K562 (cell line): ENCODE measurements at regions not wholly inside any gene's neighbourhood (a gene's known extent, or its start where the extent isn't known, plus 50 kb on each side); places are given as distances from the start of the nearest gene placed in this dataset.

ENCODE experiments used
- ATAC-seq: fragments of 200-7000 bp; cut with Tn5 transposase; 3 replicates; pipeline ENCODE4 v1.9.1; 2020; ENCODE audit warnings: moderate library complexity
- BruUV-seq: library from RNA; stranded (reverse); fragments of 400-500 nt; replicated peaks from 2 replicates; lab custom pipeline; 2021; lab: Mats Ljungman, UMichigan
- CTCF ChIA-PET: fragments of 300-600 bp; formaldehyde crosslinking; extraction: SDS; loops from one replicate; lab custom pipeline; 2021; ENCODE audit warnings: low intra/inter-chr PET ratio; lab: Yijun Ruan, JAX
- POLR2A ChIA-PET: fragments of 300-600, 350-650 bp; sonication (Branson Sonifier 250); formaldehyde crosslinking; extraction: SDS; loops from one replicate; lab custom pipeline; 2021; ENCODE audit warnings: antibody characterized with exemption, inconsistent platforms; lab: Yijun Ruan, JAX
- DNase-seq, 4 experiments: peaks; one replicate each; pipeline versions ENCODE4 v3.0.0 to v3.0.0-alpha.2; 2011 to 2018; ENCODE audit warnings: low spot score in 3 of 4, mixed read lengths in 3 of 4; ENCODE audit errors: extremely low read depth in 1 of 4
- FAIRE-seq: peaks from 2 replicates; lab custom pipeline; 2011; peaks lifted over from hg19 to GRCh38; lab: Jason Lieb, UNC
- H2AFZ ChIP-seq: 2 replicates; pipeline ENCODE4 v1.6.0; 2011; ENCODE audit warnings: low read depth, low read length, control low read depth, inconsistent platforms
- H3K27ac ChIP-seq: fragments of 200-600 bp; 3 replicates; pipeline ENCODE4 v1.8.0; 2011; ENCODE audit warnings: low read depth, mild to moderate bottlenecking, control low read depth, inconsistent platforms, low read length, moderate library complexity, mixed read lengths; ENCODE audit errors: extremely low read depth
- H3K27me3 ChIP-seq, 2 experiments: fragments of 300-600 bp in 1 of 2; 2 replicates in 1 of 2; 3 replicates in 1 of 2; pipeline versions ENCODE4 v1.6.0 to v1.8.0; 2011; ENCODE audit warnings: inconsistent platforms in 2 of 2, low read length in 2 of 2, mild to moderate bottlenecking in 1 of 2, mixed read lengths in 1 of 2, moderate library complexity in 1 of 2; ENCODE audit not compliant: control insufficient read depth in 2 of 2, insufficient read depth in 2 of 2
- H3K36me3 ChIP-seq: fragments of 300-600 bp; 3 replicates; pipeline ENCODE4 v1.8.0; 2011; ENCODE audit warnings: mild to moderate bottlenecking, low read length, inconsistent platforms; ENCODE audit not compliant: control insufficient read depth, insufficient read depth
- H3K4me1 ChIP-seq, 2 experiments: fragments of 200-600 bp in 1 of 2; replicated peaks in 1 of 2; 2 replicates in 1 of 2; 3 replicates in 1 of 2; pipeline versions ENCODE4 v1.5.1 to v1.8.0; 2011; ENCODE audit warnings: inconsistent platforms in 2 of 2, low read length in 2 of 2, mild to moderate bottlenecking in 1 of 2, mixed read lengths in 1 of 2, moderate library complexity in 1 of 2; ENCODE audit not compliant: control insufficient read depth in 2 of 2, insufficient read depth in 2 of 2
- H3K4me2 ChIP-seq: 2 replicates; pipeline ENCODE4 v1.6.1; 2011; ENCODE audit warnings: low read length, control low read depth, inconsistent platforms, mixed read lengths; ENCODE audit not compliant: insufficient read depth
- H3K4me3 ChIP-seq: fragments of 200-600 bp; sonication (generic), shearing (Covaris generic); 2 replicates; pipeline ENCODE4 v1.5.1; 2016; ENCODE audit warnings: control low read depth, inconsistent platforms
- H3K79me2 ChIP-seq: fragments of 200-600 bp; 3 replicates; pipeline ENCODE4 v1.8.0; 2011; ENCODE audit warnings: low read length, inconsistent platforms; ENCODE audit not compliant: control insufficient read depth, insufficient read depth
- H3K9ac ChIP-seq, 2 experiments: 2 replicates each; pipeline versions ENCODE4 v1.6.0 to v1.6.1; 2011; ENCODE audit warnings: low read depth in 2 of 2, low read length in 2 of 2, control low read depth in 1 of 2, inconsistent platforms in 1 of 2, mild to moderate bottlenecking in 1 of 2, mixed read lengths in 1 of 2; ENCODE audit not compliant: insufficient read depth in 1 of 2
- H3K9me1 ChIP-seq: one replicate; pipeline ENCODE4 v1.6.0; 2011; ENCODE audit warnings: inconsistent platforms, mild to moderate bottlenecking, low read length, moderate library complexity; ENCODE audit not compliant: control insufficient read depth, insufficient read depth
- H3K9me3 ChIP-seq: replicated peaks from 2 replicates; pipeline ENCODE4 v1.5.1; 2011; ENCODE audit warnings: low read depth, low read length, inconsistent platforms; ENCODE audit not compliant: control insufficient read depth, insufficient read depth
- H4K20me1 ChIP-seq: replicated peaks from 2 replicates; pipeline ENCODE4 v1.6.1; 2011; ENCODE audit warnings: low read length, inconsistent platforms, mixed read lengths; ENCODE audit not compliant: control insufficient read depth, insufficient read depth
- BACH1 ChIP-seq: fragments of 200-800 bp; sonication (Bioruptor generic); IDR thresholded peaks from 2 replicates; pipeline ENCODE4 v1.6.1; 2016; ENCODE audit warnings: missing genetic modification characterization, missing compliant biosample characterization
- CCNT2 ChIP-seq: IDR thresholded peaks from 2 replicates; pipeline ENCODE4 v1.6.1; 2011; ENCODE audit warnings: borderline replicate concordance, low read depth, mild to moderate bottlenecking, moderate library complexity, mixed read lengths, low read length; ENCODE audit not compliant: insufficient read length; ENCODE audit errors: extremely low read depth
- FOXA1 ChIP-seq: fragments of 450-650 bp; IDR thresholded peaks from 2 replicates; pipeline ENCODE4 v1.6.1; 2016; ENCODE audit warnings: mild to moderate bottlenecking, borderline replicate concordance
- GATAD2B ChIP-seq: fragments of 450-650 bp; IDR thresholded peaks from 2 replicates; pipeline ENCODE4 v1.6.1; 2017; ENCODE audit warnings: mild to moderate bottlenecking, borderline replicate concordance
- ILF3 ChIP-seq: fragments of 450-650 bp; IDR thresholded peaks from 2 replicates; pipeline ENCODE4 v1.6.1; 2018; ENCODE audit warnings: antibody characterized with exemption, mild to moderate bottlenecking, moderate library complexity, borderline replicate concordance
- KLF6 ChIP-seq: fragments of 250-450 bp; sonication (Bioruptor Pico); IDR thresholded peaks from 2 replicates; pipeline ENCODE4 v1.4.0; 2020; ENCODE audit warnings: mild to moderate bottlenecking, moderate library complexity, borderline replicate concordance
- MAZ ChIP-seq, 2 experiments: fragments of 450-650 bp in 1 of 2; sonication (generic) in 1 of 2; formaldehyde crosslinking; IDR thresholded peaks in 1 of 2; conservative IDR thresholded peaks in 1 of 2; 2 replicates each; pipeline versions ENCODE4 v1.4.0 to v1.5.0; 2020; ENCODE audit warnings: mild to moderate bottlenecking in 1 of 2, missing genetic modification reagents in 1 of 2
- RBM39 ChIP-seq: fragments of 200-400 bp; formaldehyde crosslinking; optimal IDR thresholded peaks from 2 replicates; pipeline ENCODE3; 2018; ENCODE audit warnings: low read depth, low read length
- SMAD2 ChIP-seq: fragments of 150-350 bp; IDR thresholded peaks from 2 replicates; pipeline ENCODE4 v1.6.1; 2014; ENCODE audit warnings: low read depth, mild to moderate bottlenecking, low read length
- TEAD4 ChIP-seq, 2 experiments: sonication (generic) in 1 of 2; formaldehyde crosslinking in 1 of 2; IDR thresholded peaks; 2 replicates each; pipeline versions ENCODE4 v1.6.1 to v1.8.0; 2012 to 2022; ENCODE audit warnings: borderline replicate concordance in 1 of 2, inconsistent platforms in 1 of 2, low read length in 1 of 2, mild to moderate bottlenecking in 1 of 2, missing genetic modification reagents in 1 of 2
- ZNF347 ChIP-seq: fragments of 450-650 bp; formaldehyde crosslinking; IDR thresholded peaks from 2 replicates; pipeline ENCODE4 v1.4.0; 2020; ENCODE audit warnings: low read depth, mild to moderate bottlenecking, moderate library complexity
- ZNF740 ChIP-seq, 3 experiments: fragments of 200-800 bp in 1 of 3; sonication (Bioruptor generic) in 1 of 3; sonication (generic) in 1 of 3; formaldehyde crosslinking in 1 of 3; IDR thresholded peaks; 2 replicates each; pipeline versions ENCODE4 v1.6.1 to v1.8.0; 2016 to 2022; ENCODE audit warnings: mild to moderate bottlenecking in 2 of 3, missing compliant biosample characterization in 2 of 3, missing genetic modification characterization in 2 of 3, missing genetic modification reagents in 1 of 3
- ZNF79 ChIP-seq: fragments of 250-450 bp; sonication (Bioruptor Pico); IDR thresholded peaks from 2 replicates; pipeline ENCODE4 v1.4.0; 2020; ENCODE audit warnings: low read depth, mild to moderate bottlenecking, moderate library complexity
- WGBS: fragments of 100-300 bp; shearing (Covaris generic); methylation state at CpG from one replicate; pipeline ENCODE4 v1.1.6; 2016; ENCODE audit warnings: low coverage, mixed read lengths; ENCODE audit not compliant: insufficient coverage; ENCODE audit errors: missing lambda C conversion rate; 5-methylcytosine and 5-hydroxymethylcytosine counted together
- in situ Hi-C: fragments of 300-500 bp; cut with MboI; formaldehyde crosslinking; loops from 4 replicates; pipeline ENCODE4 v1.15.0; 2018; ENCODE audit warnings: inconsistent platforms, mixed read lengths
- intact Hi-C: fragments of 100-400 bp; cut with micrococcal nuclease; formaldehyde crosslinking; loops from 2 replicates; pipeline ENCODE4 v1.14.2; 2022
- TF ChIP-seq, protein P1 (sequence below), 2 experiments: fragments of 250-450 bp in 1 of 2; fragments of 450-650 bp in 1 of 2; sonication (Bioruptor Pico) in 1 of 2; IDR thresholded peaks; 2 replicates each; pipeline versions ENCODE4 v1.6.1 to v1.8.0; 2016 to 2021; ENCODE audit warnings: mild to moderate bottlenecking in 2 of 2, moderate library complexity in 2 of 2, missing compliant biosample characterization in 1 of 2, missing genetic modification characterization in 1 of 2
- TF ChIP-seq, protein P2 (sequence below): sonication (generic); formaldehyde crosslinking; IDR thresholded peaks from 2 replicates; pipeline ENCODE4 v1.8.0; 2022; ENCODE audit warnings: mild to moderate bottlenecking, missing genetic modification reagents
- TF ChIP-seq, protein P3 (sequence below): fragments of 250-450 bp; sonication (Bioruptor Pico); IDR thresholded peaks from 2 replicates; pipeline ENCODE4 v1.8.0; 2021; ENCODE audit warnings: mild to moderate bottlenecking, moderate library complexity

DNA sequence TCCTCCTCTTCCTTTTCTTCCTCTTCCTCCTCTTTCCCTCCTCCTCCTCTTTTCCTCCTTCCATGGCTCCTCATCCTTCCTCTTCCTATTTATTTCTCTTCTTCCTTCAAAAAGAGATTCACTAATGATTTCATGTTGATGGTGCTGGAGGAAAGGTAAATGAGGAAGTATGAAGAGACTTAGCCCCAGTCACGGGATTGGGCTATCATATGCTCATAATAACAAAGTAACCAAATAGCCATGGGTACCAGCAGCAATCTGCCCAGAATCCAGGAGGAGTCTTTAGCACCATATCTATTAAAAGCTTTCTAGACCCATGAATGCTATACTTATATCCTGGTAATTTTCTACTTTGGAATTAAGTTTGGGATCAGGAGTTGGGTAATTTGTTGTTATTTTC is 910.9 kb upstream of the MAP3K7 start:
- no peaks in the 10 kb centered on the region for H3K36me3 ChIP-seq
- TF ChIP-seq, protein P1, sequence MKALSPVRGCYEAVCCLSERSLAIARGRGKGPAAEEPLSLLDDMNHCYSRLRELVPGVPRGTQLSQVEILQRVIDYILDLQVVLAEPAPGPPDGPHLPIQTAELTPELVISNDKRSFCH (CRISPR knock-in tag; IDR thresholded peaks at IDR 0.05), result no peak
- TF ChIP-seq, protein P1 (tag; IDR thresholded peaks at IDR 0.05), result no peak
- TF ChIP-seq, protein P2, sequence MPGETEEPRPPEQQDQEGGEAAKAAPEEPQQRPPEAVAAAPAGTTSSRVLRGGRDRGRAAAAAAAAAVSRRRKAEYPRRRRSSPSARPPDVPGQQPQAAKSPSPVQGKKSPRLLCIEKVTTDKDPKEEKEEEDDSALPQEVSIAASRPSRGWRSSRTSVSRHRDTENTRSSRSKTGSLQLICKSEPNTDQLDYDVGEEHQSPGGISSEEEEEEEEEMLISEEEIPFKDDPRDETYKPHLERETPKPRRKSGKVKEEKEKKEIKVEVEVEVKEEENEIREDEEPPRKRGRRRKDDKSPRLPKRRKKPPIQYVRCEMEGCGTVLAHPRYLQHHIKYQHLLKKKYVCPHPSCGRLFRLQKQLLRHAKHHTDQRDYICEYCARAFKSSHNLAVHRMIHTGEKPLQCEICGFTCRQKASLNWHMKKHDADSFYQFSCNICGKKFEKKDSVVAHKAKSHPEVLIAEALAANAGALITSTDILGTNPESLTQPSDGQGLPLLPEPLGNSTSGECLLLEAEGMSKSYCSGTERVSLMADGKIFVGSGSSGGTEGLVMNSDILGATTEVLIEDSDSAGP (CRISPR knock-in tag), result no peak
- TF ChIP-seq GATAD2B (no peak), ILF3 (no peak), BACH1 (tag) (no peak), KLF6 (CRISPR knock-in tag) (no peak), CCNT2 (no peak), ZNF79 (no peak), ZNF740 (CRISPR knock-in tag; IDR thresholded peaks at IDR 0.05) (no peak), ZNF740 (tag; IDR thresholded peaks at IDR 0.05) (no peak), ZNF347 (no peak), TEAD4 (IDR thresholded peaks at IDR 0.05; ENCODE audit: low read length) (no peak), TEAD4 (CRISPR knock-in tag; IDR thresholded peaks at IDR 0.05; ENCODE audit: borderline replicate concordance) (no peak), SMAD2 (no peak), MAZ (CRISPR knock-in tag; conservative IDR thresholded peaks at IDR 0.05 in 1 of 2, IDR thresholded peaks at IDR 0.05 in 1 of 2) (no peak), RBM39 (no peak), FOXA1 (no peak)
- TF ChIP-seq, protein P3, sequence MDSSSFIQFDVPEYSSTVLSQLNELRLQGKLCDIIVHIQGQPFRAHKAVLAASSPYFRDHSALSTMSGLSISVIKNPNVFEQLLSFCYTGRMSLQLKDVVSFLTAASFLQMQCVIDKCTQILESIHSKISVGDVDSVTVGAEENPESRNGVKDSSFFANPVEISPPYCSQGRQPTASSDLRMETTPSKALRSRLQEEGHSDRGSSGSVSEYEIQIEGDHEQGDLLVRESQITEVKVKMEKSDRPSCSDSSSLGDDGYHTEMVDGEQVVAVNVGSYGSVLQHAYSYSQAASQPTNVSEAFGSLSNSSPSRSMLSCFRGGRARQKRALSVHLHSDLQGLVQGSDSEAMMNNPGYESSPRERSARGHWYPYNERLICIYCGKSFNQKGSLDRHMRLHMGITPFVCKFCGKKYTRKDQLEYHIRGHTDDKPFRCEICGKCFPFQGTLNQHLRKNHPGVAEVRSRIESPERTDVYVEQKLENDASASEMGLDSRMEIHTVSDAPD, result no peak
- TF ChIP-seq, all 486 proteins: peak for 0
- H4K20me1 ChIP-seq, result no peaks in the 10 kb centered on the region
- no peaks in the 10 kb centered on the region for H3K27me3 ChIP-seq
- H3K79me2 ChIP-seq, result no peaks in the 10 kb centered on the region
- H3K4me3 ChIP-seq, result no peak overlapping the region
- FAIRE-seq, result no peak
- CTCF ChIA-PET, result no interaction called here
- 0% methylated on average over 1 of the region's 1 CpG for WGBS
- intact Hi-C loops, result no loop called here
- ATAC-seq, result no peak
- no peaks in the 10 kb centered on the region for H3K4me1 ChIP-seq
- in situ Hi-C loops, result no loop called here
- no peak for DNase-seq
- no peak overlapping the region for H3K27ac ChIP-seq
- H3K9ac ChIP-seq, result no peak overlapping the region
- POLR2A ChIA-PET, result no interaction called here
- no peak overlapping the region for H3K4me2 ChIP-seq
- no peaks in the 10 kb centered on the region for H3K9me1 ChIP-seq
- H2AFZ ChIP-seq, result no peak overlapping the region
- no peaks in the 10 kb centered on the region for H3K9me3 ChIP-seq
- no TSS peak for BruUV-seq
